MV-4-11 (cell line): ENCODE measurements at regions not wholly inside any gene's neighbourhood (a gene's known extent, or its start where the extent isn't known, plus 50 kb on each side); places are given as distances from the start of the nearest gene placed in this dataset.
A peak's percentile ranks its signal among the peaks of the same experiment; 100 is the strongest.
"Not testable (repeated sequence)": the region's sequence is repeated elsewhere in the genome, so short reads cannot be mapped to it uniquely, and the experiment has no call there.

Experiments used
- DNase-seq: peaks from one replicate; lab custom pipeline; 2025; lab: John Stamatoyannopoulos, UW

DNA sequence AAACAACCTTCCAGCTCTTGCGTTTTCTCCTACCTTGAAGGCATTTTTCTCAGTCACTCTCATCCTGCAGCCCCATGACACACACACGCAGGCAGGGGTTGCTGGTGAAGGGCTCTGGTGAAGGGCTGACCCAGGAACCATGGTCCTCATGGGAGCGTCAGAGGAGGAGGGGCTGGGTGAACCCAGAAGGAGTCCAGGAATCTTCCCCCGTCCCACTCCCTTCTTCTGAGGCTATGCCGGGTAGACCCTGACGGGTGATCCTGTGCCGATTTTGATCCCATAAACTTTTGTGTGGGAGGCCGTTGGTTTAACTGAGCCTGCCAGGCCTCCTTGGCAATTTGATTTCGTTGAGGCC lies 278.4 kb upstream of the FOXF1 start:
- no peak for DNase-seq

DNA sequence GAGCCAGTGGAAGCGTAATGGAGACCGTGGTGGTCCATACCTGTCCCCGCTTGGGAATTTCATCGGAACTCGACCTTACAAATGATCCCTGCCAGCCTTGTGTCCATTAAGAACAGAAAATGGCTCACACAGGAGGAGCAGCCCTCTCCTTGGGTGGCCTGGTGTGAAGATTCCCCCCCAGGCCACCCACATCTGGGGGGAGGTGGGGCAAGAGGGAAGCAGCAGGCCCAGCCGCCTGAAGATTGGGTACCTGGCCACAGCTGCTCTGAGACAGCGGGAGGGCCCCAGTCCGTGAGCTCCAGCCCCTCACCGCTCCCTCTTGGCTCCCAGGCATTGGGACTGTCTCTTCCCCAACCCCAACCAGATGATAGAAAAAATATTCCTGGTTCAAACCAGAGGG lies 277.8 kb upstream of the FOXF1 start:
- DNase-seq: no peak

DNA sequence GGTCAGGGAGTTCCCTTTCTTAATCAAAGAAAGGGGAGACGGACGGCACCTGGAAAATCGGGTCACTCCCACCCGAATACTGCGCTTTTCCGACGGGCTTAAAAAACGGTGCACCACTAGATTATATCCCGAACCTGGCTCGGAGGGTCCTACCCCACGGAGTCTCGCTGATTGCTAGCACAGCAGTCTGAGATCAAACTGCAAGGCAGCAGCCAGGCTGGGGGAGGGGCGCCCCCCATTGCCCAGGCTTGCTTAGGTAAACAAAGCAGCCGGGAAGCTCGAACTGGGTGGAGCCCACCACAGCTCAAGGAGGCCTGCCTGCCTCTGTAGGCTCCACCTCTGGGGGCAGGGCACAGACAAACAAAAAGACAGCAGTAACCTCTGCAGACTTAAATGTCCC lies 276.8 kb upstream of the FOXF1 start:
- not testable (repeated sequence) for DNase-seq

DNA sequence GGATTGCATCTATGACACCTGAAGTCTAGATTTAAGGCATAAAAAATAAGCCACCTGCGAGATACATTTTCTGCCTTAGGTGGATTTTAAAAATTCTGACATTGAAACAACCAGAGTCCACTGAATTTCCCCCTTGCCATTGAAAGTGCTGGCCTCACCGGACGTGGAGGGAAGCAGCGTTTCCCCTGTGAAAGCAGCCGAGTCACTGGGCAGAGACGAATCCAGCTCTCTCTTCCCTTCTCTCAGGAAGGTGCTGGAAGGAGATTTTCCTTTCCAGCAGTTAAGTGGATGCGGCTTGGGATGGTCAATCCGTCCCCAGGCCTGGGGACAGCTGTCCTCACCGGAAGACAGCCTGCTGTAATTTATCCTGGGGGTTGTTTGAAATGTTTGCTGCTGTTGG lies 270.9 kb upstream of the FOXF1 start:
- DNase-seq: no peak

DNA sequence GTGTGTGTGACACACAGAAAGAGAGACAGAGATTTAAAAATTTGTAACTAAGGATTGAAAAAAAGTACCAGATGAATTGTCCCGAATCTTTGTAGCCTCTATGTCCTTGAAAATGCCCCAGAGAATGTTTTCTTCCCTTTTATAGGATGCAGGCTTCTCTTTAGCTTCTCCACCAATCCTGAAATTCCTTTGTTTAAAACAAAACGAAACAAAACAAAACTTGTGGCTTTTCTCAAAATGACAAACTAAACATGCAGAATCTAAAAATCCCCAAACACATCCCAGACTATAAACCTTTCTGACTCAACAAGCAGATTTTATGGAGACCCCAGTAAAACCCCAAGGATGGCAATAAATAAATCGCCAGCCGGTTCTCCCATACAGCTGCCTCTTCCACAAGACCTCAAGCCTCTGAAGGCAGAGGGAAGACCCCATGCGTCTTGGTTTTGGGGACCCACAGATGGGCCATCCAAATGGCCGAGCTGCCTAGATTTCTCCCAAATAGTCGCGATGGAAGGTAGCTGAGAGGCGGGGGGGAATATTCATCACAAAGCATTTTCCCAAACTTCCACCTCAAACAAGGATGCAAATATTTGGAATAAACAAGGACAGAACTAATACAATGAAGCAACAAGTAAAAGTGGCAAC lies 269.5 kb upstream of the FOXF1 start:
- no peak for DNase-seq

DNA sequence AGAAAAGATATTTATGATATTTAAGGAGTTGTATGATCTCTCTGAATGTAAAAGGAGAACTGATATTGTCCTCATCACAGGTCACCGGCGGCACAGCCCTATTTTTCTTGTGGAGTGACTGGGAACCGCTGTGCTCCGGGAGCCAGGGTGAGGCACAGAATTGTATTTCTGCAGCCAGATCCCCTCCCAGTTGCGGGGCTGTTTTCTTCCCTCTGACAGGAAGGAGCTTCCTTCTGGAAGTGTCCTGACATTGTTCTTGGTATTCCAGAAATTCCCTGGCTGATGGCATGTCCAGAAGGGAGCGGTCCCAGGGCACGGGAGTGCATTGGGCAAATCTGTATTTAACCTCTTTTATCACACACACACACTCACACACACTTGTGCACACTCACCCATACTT lies 268.6 kb upstream of the FOXF1 start:
- DNase-seq: no peak

DNA sequence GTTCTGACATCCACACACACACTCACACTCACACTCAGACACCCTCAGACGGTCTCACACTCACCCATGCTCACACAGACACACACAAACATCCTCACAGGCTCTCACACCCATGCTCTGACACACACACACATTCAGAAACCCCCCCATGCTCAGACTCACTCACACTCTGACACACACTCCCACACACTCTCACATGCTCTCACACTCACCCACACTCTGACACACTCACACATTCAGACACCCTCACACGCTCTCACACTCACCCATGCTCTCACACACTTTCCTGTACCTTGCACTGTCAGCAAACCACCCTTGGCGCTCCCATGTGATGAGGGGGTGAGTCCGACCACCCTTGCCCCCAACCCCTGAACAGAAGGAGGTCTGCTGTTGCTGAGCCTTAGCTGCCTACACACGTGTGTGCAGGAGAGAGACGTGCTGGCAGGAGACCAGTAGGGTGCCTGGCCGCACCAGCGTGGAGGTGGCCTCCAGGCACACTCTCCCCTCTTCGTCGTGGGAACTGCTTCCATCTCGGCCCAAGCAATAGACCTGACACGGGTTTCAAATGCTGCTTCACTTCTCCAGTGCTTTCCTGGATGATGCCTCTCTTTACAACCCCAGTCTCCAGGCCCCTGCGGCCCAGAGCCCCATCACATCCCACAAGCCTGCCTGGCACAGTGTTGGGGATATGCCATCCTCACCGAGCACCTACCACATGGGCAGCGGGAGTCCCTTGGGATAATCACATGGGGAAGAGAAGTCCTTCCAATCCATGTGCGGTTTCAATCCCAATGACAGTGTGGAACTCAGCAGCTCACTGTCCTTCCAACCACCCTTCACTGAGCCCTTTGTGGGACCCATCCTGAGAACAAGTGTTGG lies 267.8 kb upstream of the FOXF1 start:
- DNase-seq: no peak

DNA sequence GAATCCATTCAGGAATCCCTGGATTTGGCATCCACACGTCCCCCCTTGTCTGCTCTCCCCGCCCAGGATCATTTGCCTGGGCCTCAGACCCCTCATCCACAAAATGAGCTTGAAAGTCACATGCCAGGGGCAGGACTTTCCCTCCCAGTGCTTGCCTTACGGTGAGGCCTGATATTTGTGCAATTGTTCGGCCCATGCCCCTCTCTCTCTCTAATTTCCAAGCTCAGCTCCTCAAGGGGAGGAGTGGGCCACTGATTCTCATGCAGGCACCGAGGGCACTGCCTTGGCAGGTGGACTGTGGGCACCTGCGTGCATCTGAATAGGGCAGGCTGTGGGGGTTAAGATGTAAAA lies 267.2 kb upstream of the FOXF1 start:
- no peak for DNase-seq

DNA sequence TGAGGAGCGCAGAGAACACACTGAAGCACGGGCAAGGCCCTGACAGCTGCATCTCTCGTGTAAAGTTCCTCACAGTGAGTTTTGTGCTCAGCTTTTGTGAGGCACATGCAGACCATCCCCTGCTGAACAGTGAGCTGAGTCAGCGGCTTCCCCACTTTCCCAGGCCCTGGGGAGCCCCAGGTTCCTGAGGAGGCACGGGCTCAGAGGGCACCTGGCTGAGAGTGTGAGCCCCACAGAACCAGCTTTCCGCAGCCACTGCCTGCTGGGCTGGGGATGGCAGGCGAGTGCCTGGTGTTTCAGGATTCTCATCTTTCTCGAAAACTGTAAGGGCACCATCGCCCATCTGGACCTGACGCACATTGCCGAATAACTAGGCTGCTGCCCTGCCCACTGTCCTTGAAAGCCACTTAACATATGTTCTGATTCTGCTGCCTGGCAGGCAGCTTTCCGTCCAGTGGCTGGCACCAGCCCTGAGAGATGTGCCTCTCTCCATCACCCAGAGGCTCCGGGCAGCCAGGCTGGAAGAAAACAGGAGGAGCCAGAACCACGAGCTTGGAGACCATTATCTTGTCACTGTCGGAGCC lies 266.7 kb upstream of the FOXF1 start:
- no peak for DNase-seq

DNA sequence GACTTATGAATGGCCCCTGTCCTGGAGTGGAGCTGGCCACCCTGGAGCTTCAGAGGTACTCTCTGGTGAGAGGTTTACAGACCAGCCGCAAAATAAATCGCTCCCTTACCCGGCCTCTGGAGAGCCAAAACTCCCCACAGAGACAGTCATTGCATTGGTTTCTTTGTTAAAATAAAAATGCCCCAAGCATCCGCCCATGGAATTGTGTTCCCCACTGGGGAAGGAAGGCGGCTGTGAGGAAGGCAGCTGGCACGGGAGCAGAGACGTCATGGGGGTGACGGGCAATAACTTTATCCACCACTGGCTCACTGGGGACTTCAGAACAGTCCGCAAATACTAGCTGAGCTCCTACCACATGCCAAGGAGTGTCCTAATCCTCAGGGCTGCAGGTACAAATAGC lies 266.2 kb upstream of the FOXF1 start:
- DNase-seq: no peak

DNA sequence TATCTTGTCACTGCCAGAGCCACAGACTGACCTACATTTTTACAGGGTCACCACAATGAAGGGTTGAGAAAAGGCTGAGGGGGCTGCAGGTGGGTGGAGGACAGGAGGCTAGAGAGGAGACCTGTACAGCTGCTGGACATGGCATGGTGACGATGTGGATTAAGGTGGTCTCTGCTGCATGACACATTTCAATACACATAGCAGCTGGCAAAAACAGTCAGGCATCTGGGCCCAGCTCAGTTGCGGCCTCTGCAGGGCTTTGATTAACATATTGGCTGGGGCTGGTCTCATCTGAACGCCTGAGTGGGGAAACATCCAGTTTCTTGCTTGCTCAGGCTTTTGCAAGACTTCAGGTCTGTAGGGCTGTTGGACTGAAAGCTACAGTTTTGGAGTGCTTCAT lies 265.4 kb upstream of the FOXF1 start:
- no peak for DNase-seq

DNA sequence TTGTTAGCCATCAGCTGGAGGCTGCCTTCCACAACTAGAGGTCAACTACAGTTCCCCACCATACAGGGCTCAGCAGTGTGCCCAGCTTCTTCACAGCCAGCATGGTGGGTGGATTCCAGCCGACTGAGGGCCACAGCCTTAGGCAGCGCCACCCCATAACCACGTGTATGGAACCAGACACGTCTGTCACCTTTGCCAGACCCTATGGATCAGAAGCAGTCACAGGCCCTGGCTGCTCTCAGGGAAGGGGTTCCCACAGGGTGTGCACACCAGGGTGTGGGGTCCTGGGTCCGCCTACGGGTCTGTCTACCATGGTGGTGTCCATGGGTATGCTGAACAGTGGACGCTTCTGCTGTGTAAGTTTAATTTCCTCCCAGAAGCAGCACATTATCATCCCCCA lies 265.0 kb upstream of the FOXF1 start:
- DNase-seq: no peak

DNA sequence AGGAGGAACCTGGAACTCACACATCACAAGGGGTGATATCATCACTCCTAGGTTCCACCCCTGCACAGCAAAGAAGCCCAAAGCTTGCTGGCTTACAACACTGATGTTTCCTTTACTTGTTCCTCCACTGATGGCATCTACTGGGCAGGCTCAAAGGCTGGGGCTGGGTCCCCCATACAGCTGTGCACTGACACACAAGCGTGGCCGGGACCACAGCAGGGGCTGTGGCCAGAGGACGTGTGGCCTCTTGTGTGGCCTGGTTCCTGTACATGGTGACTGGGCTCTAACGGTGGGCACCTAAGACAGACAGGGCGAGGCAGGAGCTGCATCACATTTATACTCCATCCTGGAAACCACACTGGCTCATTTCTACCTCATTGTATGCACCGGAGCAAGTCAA lies 264.4 kb upstream of the FOXF1 start:
- DNase-seq: no peak

DNA sequence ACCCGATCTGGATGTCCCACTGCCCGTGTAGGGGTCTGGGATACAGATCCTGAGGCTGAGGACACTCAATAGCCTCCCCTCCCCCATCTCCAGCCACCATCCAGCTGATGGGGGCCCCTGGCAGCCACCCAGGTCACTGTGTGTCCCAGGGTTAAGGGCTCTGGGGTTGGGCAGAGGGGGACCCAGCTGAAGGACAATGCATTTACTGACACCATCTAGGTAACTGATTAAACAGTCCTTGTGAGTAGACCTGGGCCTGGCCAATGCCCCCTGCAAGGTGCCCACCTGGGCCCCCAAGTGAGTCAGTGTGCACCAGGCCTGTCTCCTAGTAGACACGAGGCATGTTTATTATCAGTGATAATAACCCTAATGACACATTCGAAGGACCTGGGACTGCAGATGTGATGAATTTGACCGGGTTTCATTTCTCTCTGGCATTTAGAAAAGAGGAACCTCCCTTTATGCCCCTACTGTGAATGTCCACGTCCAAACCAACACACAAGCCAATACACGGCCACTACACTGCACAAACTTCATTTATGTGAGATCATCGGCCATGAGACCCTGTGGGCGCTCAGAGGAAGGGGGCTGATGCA lies 261.9 kb upstream of the FOXF1 start:
- DNase-seq: peak; percentile 53

DNA sequence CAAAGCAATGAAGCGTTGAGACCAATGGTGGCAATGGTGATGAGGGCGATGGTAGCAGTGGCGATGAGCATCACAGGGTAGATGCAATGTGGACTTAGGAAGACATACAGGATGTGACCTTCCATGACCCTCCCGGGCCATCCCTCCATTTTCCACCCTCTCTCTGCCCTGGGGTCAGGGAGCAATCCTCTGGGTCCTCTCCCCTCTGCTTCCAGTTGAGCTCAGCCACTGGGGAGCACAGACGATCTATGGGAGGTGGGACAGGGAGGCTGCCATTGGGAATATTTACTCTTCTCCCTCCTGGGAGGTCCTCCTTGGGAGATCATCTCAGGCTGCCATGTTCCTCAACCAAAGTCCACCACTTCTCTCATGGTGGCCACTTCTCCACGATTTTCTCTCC lies 260.7 kb upstream of the FOXF1 start:
- DNase-seq: no peak

DNA sequence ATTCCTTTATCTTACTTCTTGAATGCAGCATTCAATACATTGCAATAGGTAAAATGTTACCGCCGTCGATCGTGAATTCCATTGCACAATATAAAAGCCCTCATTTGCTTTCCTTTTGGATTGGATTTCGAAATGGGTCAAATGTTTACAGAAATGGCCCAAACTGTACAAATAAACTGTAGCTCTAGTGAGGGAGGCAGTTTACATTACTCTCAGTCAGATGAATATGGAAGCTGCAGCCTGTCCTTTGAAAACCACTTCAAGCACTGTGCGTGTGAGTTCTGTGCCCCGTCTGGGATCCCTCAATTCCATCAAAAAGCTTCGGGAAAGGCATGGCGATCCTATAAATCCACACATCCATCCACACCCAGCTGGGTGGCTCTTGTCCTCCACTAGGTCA lies 258.6 kb upstream of the FOXF1 start:
- no peak for DNase-seq

DNA sequence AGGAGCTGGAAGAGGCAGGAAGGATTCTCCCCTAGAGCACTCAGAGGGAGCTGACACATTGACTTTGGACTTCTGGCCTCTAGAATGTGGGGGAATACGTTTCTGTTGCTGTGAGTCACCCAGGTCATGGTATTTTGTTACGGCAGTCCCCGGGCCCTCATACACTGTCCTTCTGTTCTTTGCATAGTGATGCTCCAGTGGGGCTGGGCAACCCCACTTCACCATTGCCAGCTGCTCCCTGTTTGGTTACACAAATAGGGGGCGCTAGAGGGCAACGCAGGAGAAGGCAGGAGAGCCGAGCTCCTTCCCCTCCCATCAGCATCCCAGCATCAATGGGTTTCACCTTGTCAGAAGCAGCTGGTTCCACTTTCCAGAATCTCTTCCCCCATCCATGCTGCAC lies 257.7 kb upstream of the FOXF1 start:
- DNase-seq: peak; percentile 3

DNA sequence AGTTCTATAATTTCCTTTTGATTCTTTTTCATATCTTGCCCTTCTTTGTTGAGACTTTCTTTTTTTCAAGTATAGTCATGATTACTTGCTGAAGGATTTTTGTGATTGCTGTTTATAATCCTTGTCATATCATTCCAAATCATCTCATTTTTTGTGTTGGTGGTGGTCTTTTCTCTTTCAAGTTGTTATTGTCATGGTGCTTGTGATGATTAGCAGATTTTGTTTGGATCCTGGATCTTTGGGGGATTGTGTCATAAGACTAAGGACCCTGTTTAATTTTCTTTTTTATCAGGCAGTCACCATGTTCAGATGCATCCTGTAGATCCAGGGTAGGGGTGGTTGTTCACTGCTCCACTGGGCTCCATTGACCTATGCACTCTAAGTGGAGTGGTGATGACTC lies 254.4 kb upstream of the FOXF1 start:
- DNase-seq: no peak

DNA sequence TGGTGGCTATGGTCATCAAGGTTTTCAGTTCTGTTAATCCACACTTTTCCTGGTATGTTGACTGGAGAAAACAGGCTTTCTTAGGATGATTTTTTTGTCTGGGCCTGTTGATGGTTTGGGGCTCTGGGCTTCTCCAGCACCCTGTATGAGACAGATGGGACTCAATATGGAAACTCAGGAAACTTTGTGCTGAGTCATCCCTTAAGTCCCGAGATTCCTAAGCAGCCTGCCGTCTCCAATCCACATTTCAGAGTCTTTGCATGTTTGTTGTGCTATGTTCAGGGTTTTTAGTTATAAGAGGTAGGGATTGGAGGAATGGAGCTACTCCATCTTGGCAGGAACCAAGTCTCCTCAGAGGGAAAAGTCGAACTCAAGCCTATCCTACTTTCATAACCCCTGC lies 253.3 kb upstream of the FOXF1 start:
- DNase-seq: no peak

DNA sequence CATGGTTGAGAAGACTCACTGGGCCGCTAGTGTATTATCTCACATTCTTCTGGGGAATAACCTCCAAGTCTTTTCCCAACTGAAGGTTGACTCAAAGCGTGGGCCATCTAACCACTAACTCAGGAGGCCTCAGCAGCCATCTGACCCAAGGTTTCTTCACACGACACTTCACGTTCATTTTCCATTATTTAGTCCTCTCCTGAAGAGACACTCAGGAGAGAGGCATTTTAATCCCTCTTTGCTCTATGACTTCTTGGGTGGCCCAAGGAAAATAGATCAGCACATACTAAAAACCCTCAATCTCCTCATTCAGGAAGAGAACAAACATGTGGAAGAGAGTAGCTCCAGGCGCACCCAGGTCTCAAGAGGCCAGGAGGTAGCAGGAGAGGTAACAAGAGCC lies 252.8 kb upstream of the FOXF1 start:
- no peak for DNase-seq

DNA sequence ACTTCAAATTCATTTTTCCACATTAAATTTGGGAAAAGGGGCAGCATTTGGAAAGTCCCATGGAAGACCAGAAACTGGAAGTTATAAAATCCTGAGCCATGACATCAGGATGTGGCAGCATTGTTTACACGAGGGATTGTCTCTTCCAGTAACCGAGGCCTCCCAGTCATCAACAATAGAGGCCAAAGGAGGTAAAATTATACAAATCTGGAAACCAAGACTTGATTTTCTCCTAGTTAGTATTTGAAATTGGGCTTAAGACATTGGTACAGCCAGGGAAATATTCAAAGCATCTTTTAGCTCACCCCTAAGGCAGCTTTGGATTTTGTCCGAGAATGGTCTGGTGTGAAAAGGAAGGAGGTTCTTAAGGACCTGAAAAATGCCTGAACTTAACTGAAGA lies 251.6 kb upstream of the FOXF1 start:
- DNase-seq: no peak

DNA sequence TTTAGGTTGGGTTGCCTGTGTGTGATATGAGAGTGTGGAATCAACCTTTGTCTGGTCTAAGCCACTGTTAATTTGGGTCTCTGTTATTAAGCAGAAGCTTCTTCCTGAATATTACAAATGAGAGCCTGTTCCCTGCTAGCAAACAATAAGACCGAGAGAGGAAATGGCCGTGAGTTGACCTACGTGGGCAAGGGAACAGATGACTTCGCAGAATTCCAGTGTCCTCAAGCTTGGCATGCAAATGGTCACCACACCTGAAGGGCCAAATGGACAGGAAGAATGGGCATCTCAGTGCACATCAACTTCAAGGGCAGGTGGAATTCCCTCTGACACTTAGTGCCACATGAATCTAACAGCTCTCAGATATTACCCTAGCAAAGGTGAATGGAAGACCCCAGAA lies 250.8 kb upstream of the FOXF1 start:
- DNase-seq: no peak

DNA sequence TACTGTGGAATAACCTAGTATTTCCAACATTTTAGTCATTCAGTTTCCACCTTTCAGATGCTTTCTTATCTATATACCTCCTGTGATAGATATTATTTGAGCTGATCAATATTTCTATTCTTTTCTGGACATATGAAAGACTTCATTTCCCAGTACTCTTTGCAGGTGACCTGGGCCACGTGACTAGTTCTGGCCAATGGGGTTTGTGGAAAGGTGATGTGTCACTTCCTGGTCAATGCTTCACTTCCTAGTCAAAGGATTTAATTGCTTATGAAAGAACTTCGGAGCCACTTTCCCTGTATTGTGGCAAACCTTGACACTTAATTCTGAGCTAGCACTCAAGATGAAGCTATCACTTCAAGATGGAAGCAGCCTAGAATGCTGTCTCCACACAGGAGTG lies 248.9 kb upstream of the FOXF1 start:
- peak; percentile 44 for DNase-seq
